GM23338 (cell line): ENCODE measurements at regions not wholly inside any gene's neighbourhood (a gene's known extent, or its start where the extent isn't known, plus 50 kb on each side); places are given as distances from the start of the nearest gene placed in this dataset. TPM values are rescaled to one million over a fixed set of nuclear protein-coding genes. Genes with fewer than 3 reads are reported as not detected.

ENCODE experiments used
- small RNA-seq: library from RNA; depleted of rRNA; stranded (forward); fragments of <200 nt; gene quantifications from one replicate; pipeline ENCODE3, GENCODE V24; 2014; ENCODE audit warnings: low replicate concordance

Small RNA genes in the stretch of these regions (small RNA-seq; reads per million reads assigned to genes)
- not detected for gene CR392039.1
